ENCODE measurements at regions not wholly inside any gene's neighbourhood (a gene's known extent, or its start where the extent isn't known, plus 50 kb on each side); places are given as distances from the start of the nearest gene placed in this dataset.
A peak's percentile ranks its signal among the peaks of the same experiment; 100 is the strongest.

DNA sequence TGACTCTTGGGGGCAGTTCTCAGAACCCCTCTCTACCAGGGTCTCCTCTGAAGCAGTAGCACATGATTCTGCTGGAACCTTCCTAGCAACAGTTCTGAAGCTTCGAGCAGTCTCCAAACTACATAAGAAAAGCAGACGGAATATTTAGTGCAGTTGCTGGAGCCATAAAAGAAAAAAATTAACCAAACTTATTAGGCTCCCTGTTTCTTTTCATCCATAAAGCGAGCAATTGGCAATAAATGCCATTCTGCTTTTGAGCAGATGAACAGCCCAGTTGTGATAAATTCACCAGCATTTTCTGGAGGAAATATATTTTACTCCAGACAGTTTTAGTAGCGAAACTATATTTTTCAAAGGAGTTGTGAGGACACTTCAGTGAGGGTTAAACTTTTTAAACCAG lies 250.1 kb upstream of the BOD1L1 start:
- H3K14ac ChIP-seq (ENCODE audit: low read length): no peak overlapping the region
- H3K4me3 ChIP-seq (ENCODE audit: low read depth, low read length): no peak overlapping the region
- no peak for DNase-seq
- H3K23ac ChIP-seq (ENCODE audit: low read length): no peak overlapping the region
- no peak overlapping the region for H3K4me2 ChIP-seq (ENCODE audit: low read length)
- H2AK5ac ChIP-seq (ENCODE audit: low read length): no peak overlapping the region
- H3K36me3 ChIP-seq (ENCODE audit: control insufficient read depth in 1 of 2, insufficient read depth in 2 of 2, low read length in 2 of 2): no peaks in the 10 kb centered on the region
- WGBS (ENCODE audit: extremely low coverage, insufficient coverage, insufficient read length): no CpG with 5 or more reads among the region's 4 CpGs
- no peak overlapping the region for H2AFZ ChIP-seq (ENCODE audit: insufficient read depth, low read length, poor library complexity)
- no peak overlapping the region for H3K18ac ChIP-seq (ENCODE audit: low read length)
- no peaks in the 10 kb centered on the region for H3K4me1 ChIP-seq (ENCODE audit: control insufficient read depth in 1 of 2, insufficient read depth in 2 of 2, low read length in 2 of 2)
- H2BK5ac ChIP-seq (ENCODE audit: low read depth, low read length, poor library complexity): no peak overlapping the region
- H4K12ac ChIP-seq (ENCODE audit: low read depth, low read length): no peak overlapping the region
- no peak overlapping the region for H4K91ac ChIP-seq (ENCODE audit: low read depth, low read length)
- no peak overlapping the region for H3K27ac ChIP-seq (ENCODE audit: low read depth, low read length)
- no peaks in the 10 kb centered on the region for H3K9me3 ChIP-seq (ENCODE audit: insufficient read depth, low read depth, low read length)
- H3K79me2 ChIP-seq (ENCODE audit: control insufficient read depth, insufficient read depth, low read length, poor library complexity): no peaks in the 10 kb centered on the region
- no peak overlapping the region for H4K8ac ChIP-seq (ENCODE audit: low read depth, low read length)
- no peak overlapping the region for H3K4ac ChIP-seq (ENCODE audit: low read depth, low read length)
- no peak overlapping the region for H2BK120ac ChIP-seq (ENCODE audit: insufficient read depth, low read length, poor library complexity)
- H3K79me1 ChIP-seq (ENCODE audit: low read length): no peaks in the 10 kb centered on the region
- H3K27me3 ChIP-seq (ENCODE audit: insufficient read depth, low read length): no peaks in the 10 kb centered on the region
- H2BK12ac ChIP-seq (ENCODE audit: low read length): no peak overlapping the region
- no peak overlapping the region for H3K9ac ChIP-seq (ENCODE audit: low read length)

- Histone ChIP-seq H2BK5ac (ENCODE audit: low read depth, low read length, poor library complexity) (no peak overlapping the region), H3K18ac (ENCODE audit: low read length) (no peak overlapping the region), H2BK12ac (ENCODE audit: low read length) (no peak overlapping the region), H3K27ac (ENCODE audit: low read depth, low read length) (no peak overlapping the region), H4K8ac (ENCODE audit: low read depth, low read length) (no peak overlapping the region), H3K4me3 (ENCODE audit: low read depth, low read length) (no peak overlapping the region), H3K79me2 (ENCODE audit: control insufficient read depth, insufficient read depth, low read length, poor library complexity) (no peaks in the 10 kb centered on the region), H3K4me1 (ENCODE audit: control insufficient read depth in 1 of 2, insufficient read depth in 2 of 2, low read length in 2 of 2) (no peaks in the 10 kb centered on the region), H3K4ac (ENCODE audit: low read depth, low read length) (no peak overlapping the region), H4K12ac (ENCODE audit: low read depth, low read length) (no peak overlapping the region), H3K9me3 (ENCODE audit: insufficient read depth, low read depth, low read length) (no peaks in the 10 kb centered on the region), H2AFZ (ENCODE audit: insufficient read depth, low read length, poor library complexity) (no peak overlapping the region), H2BK120ac (ENCODE audit: insufficient read depth, low read length, poor library complexity) (no peak overlapping the region), H3K36me3 (ENCODE audit: control insufficient read depth in 1 of 2, insufficient read depth in 2 of 2, low read length in 2 of 2) (no peaks in the 10 kb centered on the region), H3K9ac (ENCODE audit: low read length) (no peak overlapping the region), H3K79me1 (ENCODE audit: low read length) (no peaks in the 10 kb centered on the region), H3K4me2 (ENCODE audit: low read length) (no peak overlapping the region), H3K14ac (ENCODE audit: low read length) (no peak overlapping the region), H3K23ac (ENCODE audit: low read length) (no peak overlapping the region), H2AK5ac (ENCODE audit: low read length) (no peak overlapping the region), H3K27me3 (ENCODE audit: insufficient read depth, low read length) (no peaks in the 10 kb centered on the region), H4K91ac (ENCODE audit: low read depth, low read length) (no peak overlapping the region)
- no CpG with 5 or more reads among the region's 4 CpGs for WGBS (ENCODE audit: extremely low coverage, insufficient coverage, insufficient read length)
- DNase-seq: no peak
Measured at GRCh38 chr4:13881892-13882291, 254.4 kb upstream of the BOD1L1 start.

DNA sequence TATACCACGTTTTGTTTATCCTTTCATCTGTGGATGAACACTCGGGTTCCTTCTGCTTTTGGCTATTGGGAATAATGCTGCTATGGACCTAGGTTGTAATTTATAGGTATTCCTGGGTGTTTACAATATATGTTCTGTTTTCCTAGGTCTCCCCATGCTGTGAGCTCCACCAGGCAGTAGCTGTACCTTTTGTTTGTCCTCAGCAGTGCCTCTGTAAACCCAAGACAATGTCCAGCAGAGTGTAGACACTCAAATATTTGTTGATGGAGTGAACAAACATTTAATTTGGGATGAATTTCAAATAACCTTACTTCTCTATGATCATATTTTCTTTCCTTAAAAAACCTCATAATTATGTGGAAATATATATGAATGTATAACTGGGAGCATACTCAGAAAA lies 259.5 kb upstream of the BOD1L1 start:
- Histone ChIP-seq H3K14ac (ENCODE audit: low read length) (no peak overlapping the region), H2AK5ac (ENCODE audit: low read length) (no peak overlapping the region), H4K8ac (ENCODE audit: low read depth, low read length) (no peak overlapping the region), H3K4me3 (ENCODE audit: low read depth, low read length) (no peak overlapping the region), H3K27ac (ENCODE audit: low read depth, low read length) (no peak overlapping the region), H3K4me2 (ENCODE audit: low read length) (no peak overlapping the region), H3K36me3 (ENCODE audit: control insufficient read depth in 1 of 2, insufficient read depth in 2 of 2, low read length in 2 of 2) (no peaks in the 10 kb centered on the region), H2BK5ac (ENCODE audit: low read depth, low read length, poor library complexity) (no peak overlapping the region), H2BK12ac (ENCODE audit: low read length) (no peak overlapping the region), H2BK120ac (ENCODE audit: insufficient read depth, low read length, poor library complexity) (no peak overlapping the region), H3K27me3 (ENCODE audit: insufficient read depth, low read length) (no peaks in the 10 kb centered on the region), H2AFZ (ENCODE audit: insufficient read depth, low read length, poor library complexity) (no peak overlapping the region), H4K12ac (ENCODE audit: low read depth, low read length) (no peak overlapping the region), H3K4ac (ENCODE audit: low read depth, low read length) (no peak overlapping the region), H3K79me2 (ENCODE audit: control insufficient read depth, insufficient read depth, low read length, poor library complexity) (no peaks in the 10 kb centered on the region), H3K18ac (ENCODE audit: low read length) (no peak overlapping the region), H3K9me3 (ENCODE audit: insufficient read depth, low read depth, low read length) (no peaks in the 10 kb centered on the region), H3K4me1 (ENCODE audit: control insufficient read depth in 1 of 2, insufficient read depth in 2 of 2, low read length in 2 of 2) (peaks cover 0 to 6% of the 10 kb centered on the region in 2 experiments), H3K9ac (ENCODE audit: low read length) (no peak overlapping the region), H3K23ac (ENCODE audit: low read length) (no peak overlapping the region), H4K91ac (ENCODE audit: low read depth, low read length) (no peak overlapping the region), H3K79me1 (ENCODE audit: low read length) (peaks cover 4% of the 10 kb centered on the region)
- no peak for DNase-seq
- WGBS (ENCODE audit: extremely low coverage, insufficient coverage, insufficient read length): no CpG with 5 or more reads among the region's 2 CpGs

- H3K4me1 ChIP-seq (ENCODE audit: control insufficient read depth in 1 of 2, insufficient read depth in 2 of 2, low read length in 2 of 2): peaks cover 0 to 6% of the 10 kb centered on the region in 2 experiments
- peaks cover 6% of the 10 kb centered on the region for H3K79me1 ChIP-seq (ENCODE audit: low read length)
- no peaks in the 10 kb centered on the region for H3K36me3 ChIP-seq (ENCODE audit: control insufficient read depth in 1 of 2, insufficient read depth in 2 of 2, low read length in 2 of 2)
- H4K91ac ChIP-seq (ENCODE audit: low read depth, low read length): no peak overlapping the region
- H2BK12ac ChIP-seq (ENCODE audit: low read length): no peak overlapping the region
- H3K27me3 ChIP-seq (ENCODE audit: insufficient read depth, low read length): no peaks in the 10 kb centered on the region
- WGBS (ENCODE audit: extremely low coverage, insufficient coverage, insufficient read length): no CpG with 5 or more reads among the region's 1 CpG
- H3K9ac ChIP-seq (ENCODE audit: low read length): no peak overlapping the region
- no peak overlapping the region for H3K4me3 ChIP-seq (ENCODE audit: low read depth, low read length)
- no peaks in the 10 kb centered on the region for H3K79me2 ChIP-seq (ENCODE audit: control insufficient read depth, insufficient read depth, low read length, poor library complexity)
- no peak overlapping the region for H2BK120ac ChIP-seq (ENCODE audit: insufficient read depth, low read length, poor library complexity)
- H3K18ac ChIP-seq (ENCODE audit: low read length): no peak overlapping the region
- peak in 1 of 2 donors; percentile 59 for DNase-seq
- H3K27ac ChIP-seq (ENCODE audit: low read depth, low read length): no peak overlapping the region
- H3K23ac ChIP-seq (ENCODE audit: low read length): no peak overlapping the region
- H4K12ac ChIP-seq (ENCODE audit: low read depth, low read length): no peak overlapping the region
- no peak overlapping the region for H3K4ac ChIP-seq (ENCODE audit: low read depth, low read length)
- no peak overlapping the region for H3K4me2 ChIP-seq (ENCODE audit: low read length)
- H3K14ac ChIP-seq (ENCODE audit: low read length): no peak overlapping the region
- H3K9me3 ChIP-seq (ENCODE audit: insufficient read depth, low read depth, low read length): no peaks in the 10 kb centered on the region
- no peak overlapping the region for H2AFZ ChIP-seq (ENCODE audit: insufficient read depth, low read length, poor library complexity)
- no peak overlapping the region for H4K8ac ChIP-seq (ENCODE audit: low read depth, low read length)
- H2BK5ac ChIP-seq (ENCODE audit: low read depth, low read length, poor library complexity): no peak overlapping the region
- H2AK5ac ChIP-seq (ENCODE audit: low read length): no peak overlapping the region
Measured at GRCh38 chr4:13888112-13888511, 260.6 kb upstream of the BOD1L1 start.

All from trophoblast cell (in vitro differentiated cells and primary cell).